HG03460 (cell line): ENCODE measurements at regions not wholly inside any gene's neighbourhood (a gene's known extent, or its start where the extent isn't known, plus 50 kb on each side); places are given as distances from the start of the nearest gene placed in this dataset.
"Not testable (repeated sequence)": the region's sequence is repeated elsewhere in the genome, so short reads cannot be mapped to it uniquely, and the experiment has no call there.

Experiments
- ATAC-seq: cut with Tn5 transposase; IDR thresholded peaks from one replicate; pipeline ENCODE4 v1.9.1; 2021; ENCODE audit not compliant: unreplicated experiment

GRCh38 chr16:52740766-52741165 is 193.8 kb upstream of the TOX3 start:
- no peak for ATAC-seq

GRCh38 chr16:52740333-52740732 is 193.4 kb upstream of the TOX3 start:
- ATAC-seq, result no peak

GRCh38 chr16:52738992-52739391 is 192.0 kb upstream of the TOX3 start:
- ATAC-seq, result not testable (repeated sequence)

- no peak for ATAC-seq
Observed at GRCh38 chr16:52731219-52731875, 184.4 kb upstream of the TOX3 start.

GRCh38 chr16:52729731-52730130 is 182.8 kb upstream of the TOX3 start:
- no peak for ATAC-seq

DNA sequence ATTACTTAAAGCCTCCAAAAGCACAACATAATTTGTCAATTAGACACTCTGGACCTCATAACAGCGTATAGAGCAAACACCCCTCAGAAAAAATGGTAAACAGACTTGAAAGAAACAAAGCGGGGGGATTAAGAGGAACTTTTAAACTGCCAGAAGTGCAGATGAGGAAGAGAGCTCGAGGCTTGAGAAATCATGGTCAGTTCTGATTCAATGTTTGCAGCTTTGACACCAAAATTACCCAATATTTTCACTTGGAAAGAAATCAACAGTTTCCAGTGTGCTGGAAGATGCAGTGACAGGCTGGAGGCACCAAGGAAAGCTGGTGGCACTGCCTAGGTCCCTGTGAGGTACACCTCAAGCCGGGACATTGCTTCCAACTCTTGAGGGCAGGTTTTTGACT is 180.9 kb upstream of the TOX3 start:
- ATAC-seq, result no peak

DNA sequence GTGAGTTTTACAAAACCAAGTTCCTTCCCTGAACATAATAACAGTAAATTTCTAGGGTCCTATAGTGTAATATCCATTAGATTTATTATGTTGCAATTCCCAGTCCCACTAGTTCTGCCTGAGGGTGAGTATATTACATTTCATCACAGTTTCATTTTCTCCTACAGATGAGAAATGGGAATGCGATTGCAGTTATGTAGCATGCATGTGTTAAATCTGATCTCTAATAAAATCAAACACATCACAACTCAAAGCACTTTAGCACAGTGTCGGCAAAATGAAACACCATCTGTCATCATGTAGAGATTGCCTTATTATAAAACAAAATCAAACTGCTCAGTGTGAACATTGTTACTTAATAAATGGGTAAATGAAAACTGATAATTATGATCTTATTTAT is 180.5 kb upstream of the TOX3 start:
- no peak for ATAC-seq

DNA sequence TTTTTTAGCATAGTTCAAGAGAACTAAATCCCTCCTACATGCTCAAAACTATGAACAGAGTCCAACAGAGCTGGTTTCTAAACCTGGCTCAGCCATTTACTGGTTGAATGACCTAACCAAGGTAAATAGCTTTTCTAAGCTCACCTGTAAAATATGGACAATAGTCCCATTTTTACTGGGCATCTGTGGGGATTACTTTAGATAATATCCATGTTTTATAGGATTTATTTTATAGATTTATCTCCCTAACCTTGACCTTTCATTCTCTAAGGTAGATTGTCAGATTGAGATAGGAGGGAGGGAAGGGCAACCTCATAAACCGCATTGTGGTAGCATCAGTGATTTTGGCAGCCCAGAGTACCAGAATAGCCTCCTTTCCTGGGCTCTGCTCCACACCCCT is 178.5 kb upstream of the TOX3 start:
- no peak for ATAC-seq

DNA sequence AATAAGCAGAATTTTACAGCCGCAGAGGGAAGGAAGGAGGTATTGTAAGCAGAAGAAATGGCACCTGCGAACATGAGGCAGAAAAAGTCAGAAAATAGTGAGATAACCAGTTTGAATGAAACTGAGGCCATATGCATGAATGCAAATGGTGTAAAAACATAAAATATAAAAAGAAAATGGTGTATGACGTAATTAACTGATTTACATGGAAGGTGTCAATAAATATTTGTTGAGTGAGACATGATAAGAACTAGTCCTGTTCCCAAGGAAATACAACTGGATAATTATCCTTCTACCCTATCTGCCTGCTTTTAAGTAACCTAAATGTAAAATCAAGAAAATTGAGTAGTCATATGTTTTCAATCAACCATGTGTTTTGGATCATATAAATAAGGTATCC is 178.1 kb upstream of the TOX3 start:
- no peak for ATAC-seq

GRCh38 chr16:52721331-52721730 is 174.4 kb upstream of the TOX3 start:
- ATAC-seq, result no peak

- no peak for ATAC-seq
Observed at GRCh38 chr16:52718046-52718445, 171.1 kb upstream of the TOX3 start.

GRCh38 chr16:52713740-52714139 is 166.8 kb upstream of the TOX3 start:
- no peak for ATAC-seq

DNA sequence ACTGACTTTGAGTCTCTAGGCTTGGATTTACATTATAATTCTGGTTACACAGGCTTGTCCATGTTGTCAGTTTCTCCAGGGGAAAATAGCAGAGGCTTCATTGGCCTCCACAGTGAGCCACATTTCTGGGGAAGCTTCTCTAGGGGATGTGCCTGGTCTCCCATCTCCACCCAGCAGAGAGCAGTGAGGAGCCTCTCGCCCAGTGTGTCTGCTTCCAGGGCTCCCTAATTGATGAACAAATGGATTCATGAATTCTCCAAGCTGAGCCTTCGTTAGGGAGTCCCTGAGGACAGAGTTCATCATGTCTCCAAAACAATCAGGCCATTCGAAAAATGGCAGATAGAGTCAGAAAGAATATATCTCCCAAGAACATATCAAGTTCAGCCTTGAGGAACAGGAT is 162.4 kb upstream of the TOX3 start:
- ATAC-seq, result no peak

GRCh38 chr16:52708476-52708875 is 161.5 kb upstream of the TOX3 start:
- ATAC-seq, result no peak

DNA sequence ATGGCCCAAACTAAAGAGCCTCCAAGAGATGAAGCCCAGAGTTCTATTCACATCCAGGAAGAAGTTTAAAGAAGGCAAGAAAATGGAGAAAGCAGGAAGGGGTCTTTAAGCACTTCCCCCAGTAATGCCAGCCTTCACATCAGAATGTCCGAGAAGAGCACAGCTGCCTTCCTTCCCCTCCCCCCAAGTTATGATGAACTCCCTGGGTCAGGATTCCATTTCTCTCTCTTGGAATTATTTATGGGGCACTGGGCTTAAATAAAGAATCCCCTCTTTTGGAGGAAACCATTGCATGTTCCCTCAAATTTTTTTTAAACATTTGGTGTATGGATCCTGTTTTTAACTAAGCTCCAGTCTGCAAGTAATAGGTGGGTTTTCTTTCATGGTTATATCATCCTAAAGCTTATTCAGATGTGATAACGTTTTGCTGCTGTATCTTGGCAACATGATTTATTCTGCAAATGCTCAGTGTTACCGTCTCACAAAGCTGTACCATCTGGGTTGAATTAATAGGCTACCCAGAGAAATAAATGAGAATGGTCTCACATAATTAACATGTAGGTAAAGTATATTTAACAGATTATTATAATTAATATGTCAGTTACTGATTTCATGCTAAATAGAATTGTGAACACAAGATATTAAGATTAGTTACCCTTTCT is 160.9 kb upstream of the TOX3 start:
- no peak for ATAC-seq

DNA sequence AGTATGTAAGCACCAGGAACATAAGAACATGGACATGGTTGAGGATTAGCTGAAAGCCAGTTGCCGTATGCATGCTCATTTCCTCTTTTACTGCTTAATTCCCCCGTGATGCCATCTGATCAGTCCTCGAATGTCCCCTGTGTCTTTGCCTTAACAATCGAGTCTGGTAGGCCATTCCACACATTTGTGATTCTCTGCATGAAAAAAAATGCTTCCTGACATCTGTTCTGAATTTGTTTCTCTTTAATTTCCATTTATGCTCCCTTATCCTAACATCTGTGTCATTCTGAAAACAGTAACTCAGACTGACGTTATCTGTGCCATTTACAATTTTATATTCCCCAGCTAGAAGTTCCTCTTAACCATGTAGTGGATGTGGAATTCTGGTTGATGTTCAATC is 158.2 kb upstream of the TOX3 start:
- no peak for ATAC-seq

GRCh38 chr16:52697971-52698370 is 151.0 kb upstream of the TOX3 start:
- no peak for ATAC-seq

DNA sequence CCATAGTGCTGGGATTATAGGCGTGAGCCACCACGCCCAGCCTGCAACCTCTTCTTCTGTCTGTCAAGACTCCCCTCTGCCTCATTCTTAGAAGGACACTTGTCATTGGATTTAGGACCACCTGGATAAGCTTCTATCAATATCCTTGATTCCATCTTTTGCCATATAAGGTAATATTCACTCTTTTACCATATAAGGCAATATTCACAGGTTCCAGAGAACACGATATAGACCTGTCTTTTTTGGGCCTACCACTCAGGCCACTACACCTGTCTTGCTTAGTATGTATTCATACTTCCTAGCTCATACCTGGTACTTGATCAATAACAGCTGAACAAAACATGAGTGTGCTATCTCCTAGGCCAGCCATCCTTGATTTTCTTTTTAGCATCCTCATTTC is 149.2 kb upstream of the TOX3 start:
- ATAC-seq, result no peak

DNA sequence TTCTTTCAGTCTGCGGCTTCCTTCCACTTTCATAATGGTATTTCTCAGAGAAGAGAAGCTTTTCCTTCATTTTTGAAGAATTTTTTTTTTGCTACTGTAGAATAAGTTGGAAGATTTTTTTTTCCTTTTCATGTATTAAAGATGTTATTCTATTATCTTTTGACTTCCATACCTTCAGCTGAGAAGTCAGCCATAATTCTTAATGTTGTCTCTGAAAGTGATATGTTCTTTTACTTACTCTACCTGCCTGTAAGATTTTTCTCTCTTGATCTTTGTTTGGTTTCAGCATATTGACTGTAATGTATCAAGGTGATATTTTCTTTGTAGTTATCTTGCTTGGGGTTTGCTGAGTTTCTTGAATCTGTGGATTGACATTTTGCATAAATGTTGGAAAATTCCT is 143.5 kb upstream of the TOX3 start:
- ATAC-seq, result no peak

DNA sequence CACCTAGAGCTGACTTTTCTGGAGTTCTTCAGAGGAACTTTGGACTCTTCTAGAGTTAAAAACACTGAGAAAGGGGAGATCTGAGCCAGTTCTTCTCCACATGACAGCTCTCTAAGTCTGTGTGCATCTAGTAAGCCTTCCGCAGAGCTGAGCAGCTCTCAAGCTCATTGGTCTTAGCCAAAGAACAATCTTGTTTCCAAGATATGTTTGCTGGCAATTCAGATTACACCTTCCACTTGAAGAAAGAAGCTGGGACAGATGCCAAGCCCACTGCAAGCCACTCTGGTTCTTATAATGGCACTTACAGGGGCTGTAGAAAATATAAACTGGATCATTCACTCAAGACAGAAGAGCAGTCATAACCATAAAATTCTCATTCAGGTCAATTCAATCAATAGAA is 134.1 kb upstream of the TOX3 start:
- ATAC-seq, result no peak

DNA sequence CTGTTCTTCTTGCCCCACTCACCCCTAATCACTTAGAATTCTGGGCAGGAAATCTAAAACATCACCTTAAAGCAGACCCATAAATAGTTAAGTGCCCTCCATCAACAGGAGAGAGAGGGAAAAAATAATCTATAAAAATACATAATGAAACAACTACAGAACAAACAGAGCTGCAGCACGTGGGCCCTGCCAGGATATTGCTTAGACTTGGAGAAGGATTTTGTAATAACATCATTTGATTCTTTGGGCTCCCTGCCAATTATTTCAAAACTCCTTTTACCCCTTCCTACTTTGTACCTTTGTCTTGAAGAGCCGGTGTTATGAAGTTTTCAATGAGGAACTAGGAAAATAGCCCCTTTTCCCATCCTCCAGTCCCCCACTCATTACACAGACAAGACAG is 130.6 kb upstream of the TOX3 start:
- ATAC-seq, result no peak

- ATAC-seq, result no peak
Observed at GRCh38 chr16:52676959-52677358, 130.0 kb upstream of the TOX3 start.

DNA sequence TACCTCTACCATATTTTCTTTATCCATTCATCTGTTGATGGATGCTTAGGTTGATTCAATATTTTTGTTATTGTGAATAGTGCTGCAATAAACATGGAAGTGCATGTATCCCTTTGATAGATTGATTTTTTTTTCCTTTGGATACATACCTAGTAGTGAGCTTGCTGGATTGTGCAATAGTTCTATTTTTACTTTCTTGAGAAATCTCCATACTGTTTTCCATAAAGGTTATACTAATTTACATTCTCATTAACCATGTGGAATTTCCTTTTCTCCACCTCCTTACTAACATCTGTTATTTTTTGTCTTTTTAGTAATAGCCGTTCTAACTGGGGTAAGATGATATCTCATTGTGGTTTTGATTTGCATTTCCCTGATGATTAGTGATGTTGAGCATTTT is 124.6 kb upstream of the TOX3 start:
- ATAC-seq, result no peak
